Glutamatergic neuron (in vitro differentiated cells): ENCODE measurements at regions not wholly inside any gene's neighbourhood (a gene's known extent, or its start where the extent isn't known, plus 50 kb on each side); places are given as distances from the start of the nearest gene placed in this dataset.
A peak's percentile ranks its signal among the peaks of the same experiment; 100 is the strongest.
"Not testable (repeated sequence)": the region's sequence is repeated elsewhere in the genome, so short reads cannot be mapped to it uniquely, and the experiment has no call there.

Experiments used
- DNase-seq: peaks from one replicate; pipeline ENCODE4 v3.0.0; 2022
- H3K27ac Mint-ChIP-seq: one replicate; pipeline ENCODE4 v1.8.0; 2020; ENCODE audit warnings: mild to moderate bottlenecking, mixed read lengths, inconsistent platforms; ENCODE audit not compliant: unreplicated experiment
- H3K27me3 Mint-ChIP-seq: one replicate; pipeline ENCODE4 v1.8.0; 2020; ENCODE audit warnings: mild to moderate bottlenecking, moderate library complexity, mixed read lengths, inconsistent platforms; ENCODE audit not compliant: unreplicated experiment
- H3K36me3 Mint-ChIP-seq: one replicate; pipeline ENCODE4 v1.8.0; 2020; ENCODE audit warnings: mild to moderate bottlenecking, mixed read lengths, inconsistent platforms; ENCODE audit not compliant: unreplicated experiment
- H3K4me1 Mint-ChIP-seq: one replicate; pipeline ENCODE4 v1.8.0; 2020; ENCODE audit warnings: mild to moderate bottlenecking, low read depth, mixed read lengths, inconsistent platforms; ENCODE audit not compliant: unreplicated experiment
- H3K4me3 Mint-ChIP-seq: one replicate; pipeline ENCODE4 v1.8.0; 2020; ENCODE audit warnings: mild to moderate bottlenecking, mixed read lengths, inconsistent platforms; ENCODE audit not compliant: unreplicated experiment
- H3K9me3 Mint-ChIP-seq: one replicate; pipeline ENCODE4 v1.8.0; 2020; ENCODE audit warnings: mild to moderate bottlenecking, moderate library complexity, mixed read lengths, inconsistent platforms; ENCODE audit not compliant: unreplicated experiment
- CTCF ChIP-seq: fragments of 200-600 bp; sonication (generic); IDR thresholded peaks from one replicate; pipeline ENCODE4 v1.5.0; 2021; ENCODE audit not compliant: partially characterized antibody, unreplicated experiment

DNA sequence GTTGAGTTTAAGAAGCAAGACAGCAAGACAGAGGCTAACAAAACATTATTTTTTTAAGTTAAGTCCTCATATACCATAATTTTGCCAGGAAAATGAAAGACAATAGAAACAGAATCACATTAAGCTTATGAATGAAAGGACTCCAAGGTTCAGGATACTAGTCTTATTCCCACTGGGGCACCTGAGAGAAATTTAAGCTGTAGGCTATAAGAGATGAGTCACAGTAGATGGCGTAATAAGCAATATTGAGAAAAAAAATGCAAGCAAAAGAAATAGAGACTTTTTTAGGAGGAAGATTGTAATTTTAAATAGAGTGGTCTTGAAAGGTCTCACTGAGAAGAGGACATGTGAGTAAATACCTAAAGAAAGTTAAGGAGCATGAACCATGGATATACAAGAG lies 57.1 kb upstream of the KIF2B start:
- H3K4me3 Mint-ChIP-seq = no peak overlapping the region
- no peak for TF ChIP-seq CTCF
- H3K4me1 Mint-ChIP-seq = no peaks in the 10 kb centered on the region
- no peak overlapping the region for H3K27ac Mint-ChIP-seq
- DNase-seq = no peak
- no peaks in the 10 kb centered on the region for H3K27me3 Mint-ChIP-seq
- no peaks in the 10 kb centered on the region for H3K9me3 Mint-ChIP-seq
- H3K36me3 Mint-ChIP-seq = no peaks in the 10 kb centered on the region

DNA sequence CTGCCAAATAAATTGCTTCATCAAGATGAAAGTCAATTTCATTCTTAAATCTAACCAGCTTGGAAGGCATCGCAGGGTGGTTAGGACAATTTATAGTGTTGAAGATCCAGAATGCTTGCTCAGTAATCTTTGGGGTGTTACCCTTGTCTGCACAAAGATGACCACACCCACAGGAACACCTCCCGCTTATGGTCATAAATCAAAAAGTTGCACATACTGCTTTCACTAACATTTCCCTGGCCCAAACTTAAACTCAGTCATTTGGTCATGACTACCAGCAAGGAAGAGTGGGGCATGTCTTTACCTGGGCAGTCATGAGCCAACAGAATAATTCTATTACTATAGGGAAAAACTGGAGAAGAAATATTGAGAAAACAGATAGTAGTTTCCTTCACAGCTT lies 57.6 kb upstream of the KIF2B start:
- H3K9me3 Mint-ChIP-seq = no peaks in the 10 kb centered on the region
- no peak for DNase-seq
- no peak for TF ChIP-seq CTCF
- no peaks in the 10 kb centered on the region for H3K4me1 Mint-ChIP-seq
- no peaks in the 10 kb centered on the region for H3K36me3 Mint-ChIP-seq
- no peak overlapping the region for H3K27ac Mint-ChIP-seq
- no peaks in the 10 kb centered on the region for H3K27me3 Mint-ChIP-seq
- H3K4me3 Mint-ChIP-seq = no peak overlapping the region

DNA sequence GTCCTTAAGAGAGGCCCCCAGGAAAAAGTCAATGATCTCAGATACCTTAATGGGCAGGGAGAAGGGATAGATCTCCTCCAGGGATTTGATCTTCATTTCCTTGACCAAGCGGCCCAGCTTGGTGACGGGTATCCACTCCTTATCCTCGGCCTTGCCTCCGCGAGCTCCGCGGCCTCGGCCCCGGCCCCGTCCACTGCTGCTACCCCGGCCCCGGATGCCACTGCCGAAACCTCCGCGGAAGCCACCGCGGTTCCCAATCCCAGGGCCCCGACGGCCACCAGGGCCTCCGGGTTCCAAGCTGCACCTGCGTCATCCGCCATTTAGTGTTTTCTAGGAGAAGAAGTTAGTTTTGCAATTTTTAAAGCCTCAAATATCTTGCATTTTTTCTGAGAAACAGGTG lies 65.2 kb upstream of the KIF2B start:
- H3K27ac Mint-ChIP-seq = no peak overlapping the region
- DNase-seq = no peak
- no peaks in the 10 kb centered on the region for H3K36me3 Mint-ChIP-seq
- no peak for TF ChIP-seq CTCF
- H3K4me1 Mint-ChIP-seq = no peaks in the 10 kb centered on the region
- no peaks in the 10 kb centered on the region for H3K27me3 Mint-ChIP-seq
- H3K4me3 Mint-ChIP-seq = no peak overlapping the region
- no peaks in the 10 kb centered on the region for H3K9me3 Mint-ChIP-seq

DNA sequence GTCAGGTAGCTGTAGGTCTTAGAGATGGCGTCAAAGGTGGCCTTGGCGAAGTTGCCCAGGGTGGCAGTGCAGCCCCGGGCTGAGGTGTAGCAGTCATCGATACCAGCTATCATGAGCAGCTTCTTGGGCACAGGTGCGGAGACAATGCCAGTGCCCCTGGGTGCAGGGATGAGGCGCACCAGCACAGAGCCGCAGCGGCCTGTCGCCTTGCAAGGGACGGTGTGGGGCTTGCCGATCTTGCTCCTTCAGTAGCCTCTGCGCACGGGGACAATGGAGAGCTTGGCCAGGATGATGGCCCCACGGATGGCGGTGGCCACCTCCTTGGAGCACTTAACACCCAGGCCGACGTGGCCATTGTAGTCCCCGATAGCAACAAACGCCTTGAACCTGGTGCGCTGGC lies 65.6 kb upstream of the KIF2B start:
- not testable (repeated sequence) for H3K9me3 Mint-ChIP-seq, DNase-seq, H3K27me3 Mint-ChIP-seq, H3K36me3 Mint-ChIP-seq, H3K4me3 Mint-ChIP-seq, H3K4me1 Mint-ChIP-seq, H3K27ac Mint-ChIP-seq

DNA sequence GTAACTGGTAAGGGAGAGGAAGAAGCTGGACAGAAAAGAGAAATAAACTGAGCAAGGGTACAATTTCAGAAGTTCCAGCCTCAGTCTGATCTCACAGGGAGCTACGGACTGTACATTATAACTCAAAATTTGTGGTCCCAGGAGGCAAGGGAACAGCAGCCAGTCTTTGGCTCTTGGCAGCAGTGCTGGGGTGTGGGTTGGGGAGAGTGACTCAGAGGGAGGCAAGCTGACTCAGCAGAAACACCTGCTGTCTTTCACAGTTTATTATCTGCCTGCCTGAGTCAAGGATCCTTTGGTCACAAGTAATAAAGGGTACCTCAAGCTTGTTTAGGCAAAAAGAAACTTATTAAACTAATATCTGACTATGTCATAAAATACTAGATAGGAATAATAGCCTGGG lies 73.5 kb upstream of the KIF2B start:
- Mint-ChIP-seq H3K27ac (peak overlapping the region; percentile 35), H3K36me3 (peaks cover 5% of the 10 kb centered on the region), H3K4me3 (no peak overlapping the region), H3K9me3 (peaks cover 2% of the 10 kb centered on the region), H3K27me3 (no peaks in the 10 kb centered on the region), H3K4me1 (peaks cover 5% of the 10 kb centered on the region)
- no peak for TF ChIP-seq CTCF
- DNase-seq = peak; percentile 18

- H3K4me1 Mint-ChIP-seq, DNase-seq: not testable (repeated sequence)
Observed at GRCh38 chr17:53748159-53748820, 74.4 kb upstream of the KIF2B start.

More at GRCh38 chr17:53748159-53748820, 74.4 kb upstream of the KIF2B start:
- H3K9me3 Mint-ChIP-seq, H3K27ac Mint-ChIP-seq, H3K4me3 Mint-ChIP-seq, H3K27me3 Mint-ChIP-seq, H3K36me3 Mint-ChIP-seq: not testable (repeated sequence)
